ENCODE measurements at regions not wholly inside any gene's neighbourhood (a gene's known extent, or its start where the extent isn't known, plus 50 kb on each side); places are given as distances from the start of the nearest gene placed in this dataset.

DNA sequence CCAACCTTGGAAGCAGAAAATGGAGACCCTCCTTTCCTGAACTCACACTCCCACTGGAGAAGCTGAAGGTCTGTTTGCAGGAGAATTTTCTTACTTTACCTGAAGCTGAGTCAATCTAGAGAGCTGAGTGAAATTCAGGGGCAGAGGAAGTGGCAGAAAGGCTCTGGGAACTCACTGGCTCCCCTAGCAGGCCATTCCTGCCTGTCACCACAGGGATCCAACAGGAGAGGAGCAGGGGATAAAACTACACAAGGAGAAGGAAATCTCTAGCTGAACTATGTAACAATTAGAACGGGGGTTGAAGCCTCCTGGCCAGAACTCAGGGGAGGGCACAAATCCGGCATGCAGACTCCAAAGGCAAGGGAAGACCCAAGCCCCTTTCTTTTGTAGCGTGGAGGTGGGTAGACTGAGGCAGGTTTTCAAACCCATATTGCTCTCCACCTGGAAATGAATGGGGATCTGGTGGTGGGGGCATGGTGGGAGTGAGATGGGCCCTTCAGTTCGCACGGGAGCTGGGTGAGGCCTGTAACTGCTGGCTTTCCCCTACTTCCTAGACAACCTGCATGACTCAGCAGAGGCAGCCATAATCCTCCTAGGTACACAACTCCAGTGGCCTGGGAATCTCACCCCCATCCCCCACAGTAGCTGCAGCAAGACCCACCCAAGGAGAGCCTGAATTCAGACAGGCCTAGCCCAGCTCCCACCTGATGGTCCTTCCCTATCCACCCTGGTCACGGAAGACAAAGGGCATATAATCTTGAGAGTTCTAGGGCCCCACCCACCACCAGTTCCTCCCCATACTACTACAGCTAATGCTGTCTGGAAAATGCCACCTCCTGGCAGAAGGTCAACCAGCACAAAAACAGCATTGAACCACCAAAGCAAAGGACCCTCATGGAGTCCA, 158.1 kb downstream of the LTN1 start:
- TF ChIP-seq, protein P1, sequence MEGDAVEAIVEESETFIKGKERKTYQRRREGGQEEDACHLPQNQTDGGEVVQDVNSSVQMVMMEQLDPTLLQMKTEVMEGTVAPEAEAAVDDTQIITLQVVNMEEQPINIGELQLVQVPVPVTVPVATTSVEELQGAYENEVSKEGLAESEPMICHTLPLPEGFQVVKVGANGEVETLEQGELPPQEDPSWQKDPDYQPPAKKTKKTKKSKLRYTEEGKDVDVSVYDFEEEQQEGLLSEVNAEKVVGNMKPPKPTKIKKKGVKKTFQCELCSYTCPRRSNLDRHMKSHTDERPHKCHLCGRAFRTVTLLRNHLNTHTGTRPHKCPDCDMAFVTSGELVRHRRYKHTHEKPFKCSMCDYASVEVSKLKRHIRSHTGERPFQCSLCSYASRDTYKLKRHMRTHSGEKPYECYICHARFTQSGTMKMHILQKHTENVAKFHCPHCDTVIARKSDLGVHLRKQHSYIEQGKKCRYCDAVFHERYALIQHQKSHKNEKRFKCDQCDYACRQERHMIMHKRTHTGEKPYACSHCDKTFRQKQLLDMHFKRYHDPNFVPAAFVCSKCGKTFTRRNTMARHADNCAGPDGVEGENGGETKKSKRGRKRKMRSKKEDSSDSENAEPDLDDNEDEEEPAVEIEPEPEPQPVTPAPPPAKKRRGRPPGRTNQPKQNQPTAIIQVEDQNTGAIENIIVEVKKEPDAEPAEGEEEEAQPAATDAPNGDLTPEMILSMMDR (IDR thresholded peaks at IDR 0.05; ENCODE audit: control extremely low read depth, extremely low read depth, low read depth, missing control alignments) = no peak
- ChIA-PET POLR2A (no interaction called here), CTCF (no interaction called here)
- DNase-seq (ENCODE audit: extremely low spot score) = no peak

DNA sequence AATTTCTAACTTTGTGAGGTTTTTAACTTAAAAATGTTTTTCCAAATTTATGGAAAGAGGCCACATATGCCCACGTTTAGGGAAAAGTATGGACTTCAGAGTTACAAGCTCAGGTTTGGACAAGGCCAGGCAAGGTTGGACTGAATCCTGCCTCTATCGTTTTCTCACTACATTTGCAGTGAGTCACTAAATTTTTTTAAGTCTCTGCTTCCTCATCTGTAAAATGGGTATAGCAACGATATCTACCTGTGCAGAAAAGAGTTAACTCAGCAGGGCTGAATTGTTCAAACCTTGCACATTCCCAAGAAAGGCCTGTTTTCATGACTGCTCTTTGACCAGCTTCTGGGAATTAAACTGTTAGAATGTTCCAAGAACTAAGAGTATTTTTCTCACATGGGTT, 159.1 kb downstream of the LTN1 start:
- TF ChIP-seq, protein P1 (IDR thresholded peaks at IDR 0.05; ENCODE audit: control extremely low read depth, extremely low read depth, low read depth, missing control alignments) = no peak
- no peak for DNase-seq (ENCODE audit: extremely low spot score)
- CTCF ChIA-PET = no interaction called here
- POLR2A ChIA-PET = no interaction called here

- TF ChIP-seq, protein P1 (IDR thresholded peaks at IDR 0.05; ENCODE audit: control extremely low read depth, extremely low read depth, low read depth, missing control alignments) = no peak
- ChIA-PET POLR2A (no interaction called here), CTCF (interaction anchor here (1.2 kb wide), 1 partner anchor 10 kb away, joined by 3 read pairs; no protein-coding TSS in a partner anchor)
- no peak for DNase-seq (ENCODE audit: extremely low spot score)
Observed at GRCh38 chr21:28833182-28833581, 159.5 kb downstream of the LTN1 start.

- TF ChIP-seq, protein P1 (IDR thresholded peaks at IDR 0.05; ENCODE audit: control extremely low read depth, extremely low read depth, low read depth, missing control alignments) = no peak
- POLR2A ChIA-PET = no interaction called here
- CTCF ChIA-PET = interaction anchor here (0.8 to 1.2 kb wide), 2 partner anchors 9 to 26 kb away, joined by 3 read pairs; no protein-coding TSS in a partner anchor
- DNase-seq (ENCODE audit: extremely low spot score) = no peak
Observed at GRCh38 chr21:28832715-28833061, 160.0 kb downstream of the LTN1 start.

- TF ChIP-seq, protein P1 (IDR thresholded peaks at IDR 0.05; ENCODE audit: control extremely low read depth, extremely low read depth, low read depth, missing control alignments) = no peak
- ChIA-PET POLR2A (no interaction called here), CTCF (interaction anchor here (0.8 to 1.2 kb wide), 3 partner anchors 9 to 25 kb away, joined by 3 read pairs; no protein-coding TSS in a partner anchor)
- DNase-seq (ENCODE audit: extremely low spot score) = no peak
Observed at GRCh38 chr21:28832013-28832714, 160.5 kb downstream of the LTN1 start.

GRCh38 chr21:28828981-28829380, 163.7 kb downstream of the LTN1 start:
- ChIA-PET CTCF (interaction anchor here (0.9 to 1.3 kb wide), 2 partner anchors 10 to 83 kb away, joined by 3 to 4 read pairs; no protein-coding TSS in a partner anchor), POLR2A (no interaction called here)

More at GRCh38 chr21:28828981-28829380, 163.7 kb downstream of the LTN1 start:
- TF ChIP-seq, protein P1 (IDR thresholded peaks at IDR 0.05; ENCODE audit: control extremely low read depth, extremely low read depth, low read depth, missing control alignments) = no peak
- no peak for DNase-seq (ENCODE audit: extremely low spot score)
